Loucy (cell line): ENCODE measurements at regions not wholly inside any gene's neighbourhood (a gene's known extent, or its start where the extent isn't known, plus 50 kb on each side); places are given as distances from the start of the nearest gene placed in this dataset.

Source experiments
- H2AFZ ChIP-seq: fragments of 200-600 bp; sonication (generic); 2 replicates; pipeline ENCODE4 v1.6.0; 2016; ENCODE audit warnings: antibody characterized with exemption, mild to moderate bottlenecking, low read length, moderate library complexity
- H3F3A ChIP-seq: fragments of 200-600 bp; 2 replicates; pipeline ENCODE4 v1.6.0; 2016; ENCODE audit warnings: antibody characterized with exemption, low read depth, mild to moderate bottlenecking
- H3K27me3 ChIP-seq: fragments of 200-600 bp; sonication (generic); 2 replicates; pipeline ENCODE4 v1.6.1; 2014; ENCODE audit warnings: low read length, mild to moderate bottlenecking; ENCODE audit not compliant: insufficient read depth, poor library complexity, severe bottlenecking
- H3K36me3 ChIP-seq: fragments of 200-600 bp; sonication (generic); 2 replicates; pipeline ENCODE4 v1.6.1; 2016; ENCODE audit warnings: low read length; ENCODE audit not compliant: insufficient read depth
- H3K4me1 ChIP-seq: fragments of 200-600 bp; sonication (generic); 2 replicates; pipeline ENCODE4 v1.5.1; 2014; ENCODE audit warnings: low read length, mild to moderate bottlenecking; ENCODE audit not compliant: insufficient read depth, poor library complexity, severe bottlenecking
- H3K4me2 ChIP-seq: fragments of 200-600 bp; sonication (generic); 2 replicates; pipeline ENCODE4 v1.6.0; 2014; ENCODE audit warnings: antibody characterized with exemption, low read length, low read depth, mild to moderate bottlenecking; ENCODE audit not compliant: poor library complexity, severe bottlenecking
- H3K4me3 ChIP-seq: fragments of 200-600 bp; sonication (generic); 2 replicates; pipeline ENCODE4 v1.5.1; 2014; ENCODE audit warnings: low read length, mild to moderate bottlenecking, mixed read lengths; ENCODE audit not compliant: poor library complexity, severe bottlenecking
- H3K79me2 ChIP-seq: fragments of 200-600 bp; sonication (generic); 2 replicates; pipeline ENCODE4 v1.6.1; 2014; ENCODE audit warnings: low read length; ENCODE audit not compliant: insufficient read depth
- H3K9ac ChIP-seq: fragments of 200-600 bp; sonication (generic); 2 replicates; pipeline ENCODE4 v1.6.0; 2014; ENCODE audit warnings: mild to moderate bottlenecking, low read depth, low read length, moderate library complexity; ENCODE audit not compliant: poor library complexity, severe bottlenecking
- H3K9me2 ChIP-seq: fragments of 200-600 bp; sonication (generic); replicated peaks from 2 replicates; pipeline ENCODE4 v1.6.1; 2016; ENCODE audit warnings: low read depth, low read length, mixed read lengths
- H3K9me3 ChIP-seq: fragments of 200-600 bp; sonication (generic); 2 replicates; pipeline ENCODE4 v1.6.1; 2014; ENCODE audit warnings: mild to moderate bottlenecking, antibody characterized with exemption, low read length, low read depth; ENCODE audit not compliant: insufficient read depth
- H4K20me1 ChIP-seq: fragments of 200-600 bp; sonication (generic); 2 replicates; pipeline ENCODE4 v1.6.0; 2014; ENCODE audit warnings: antibody characterized with exemption, low read length, mild to moderate bottlenecking; ENCODE audit not compliant: insufficient read depth, poor library complexity, severe bottlenecking
- CTCF ChIP-seq: fragments of 200-600 bp; sonication (generic); conservative IDR thresholded peaks from 2 replicates; pipeline ENCODE4 v1.5.1; 2014; ENCODE audit warnings: mild to moderate bottlenecking, antibody characterized with exemption, low read length
- EZH2phosphoT487 ChIP-seq: fragments of 200-600 bp; IDR thresholded peaks from 2 replicates; pipeline ENCODE4 v1.6.1; 2018; ENCODE audit warnings: antibody characterized with exemption, mild to moderate bottlenecking, moderate library complexity, borderline replicate concordance

GRCh38 chr18:72601944-72602343 is 57.8 kb upstream of the CBLN2 start:
- no peaks in the 10 kb centered on the region for H3F3A ChIP-seq
- H3K9me2 ChIP-seq: no peaks in the 10 kb centered on the region
- no peak overlapping the region for H3K4me3 ChIP-seq
- no peak overlapping the region for H3K4me2 ChIP-seq
- no peaks in the 10 kb centered on the region for H3K36me3 ChIP-seq
- H3K9ac ChIP-seq: no peak overlapping the region
- H3K79me2 ChIP-seq: no peaks in the 10 kb centered on the region
- no peaks in the 10 kb centered on the region for H4K20me1 ChIP-seq
- no peaks in the 10 kb centered on the region for H3K27me3 ChIP-seq
- H2AFZ ChIP-seq: no peak overlapping the region
- H3K4me1 ChIP-seq: no peaks in the 10 kb centered on the region
- TF ChIP-seq CTCF: no peak
- no peak for TF ChIP-seq EZH2phosphoT487
- no peaks in the 10 kb centered on the region; the same call in 1 of the 2 replicates for H3K9me3 ChIP-seq

- Histone ChIP-seq H3K9me3 (no peaks in the 10 kb centered on the region; the same call in 1 of the 2 replicates), H4K20me1 (no peaks in the 10 kb centered on the region), H3K4me3 (no peak overlapping the region), H3F3A (no peaks in the 10 kb centered on the region), H3K9me2 (no peaks in the 10 kb centered on the region), H3K9ac (no peak overlapping the region), H3K79me2 (no peaks in the 10 kb centered on the region), H3K4me2 (no peak overlapping the region), H3K27me3 (no peaks in the 10 kb centered on the region), H2AFZ (no peak overlapping the region), H3K36me3 (no peaks in the 10 kb centered on the region), H3K4me1 (no peaks in the 10 kb centered on the region)
- TF ChIP-seq EZH2phosphoT487 (no peak), CTCF (no peak)
Measured at GRCh38 chr18:72601481-72601880, 57.3 kb upstream of the CBLN2 start.
